Kidney epithelial cell (primary cell): ENCODE measurements at regions not wholly inside any gene's neighbourhood (a gene's known extent, or its start where the extent isn't known, plus 50 kb on each side); places are given as distances from the start of the nearest gene placed in this dataset.
"Not testable (repeated sequence)": the region's sequence is repeated elsewhere in the genome, so short reads cannot be mapped to it uniquely, and the experiment has no call there.

Source experiments
- DNase-seq: peaks from one replicate; pipeline ENCODE4 v3.0.0-alpha.2; 2010; ENCODE audit warnings: low read depth
- H3K27me3 ChIP-seq: 2 replicates; pipeline ENCODE4 v1.6.0; 2011; ENCODE audit warnings: low read length; ENCODE audit not compliant: control insufficient read depth, insufficient read depth
- H3K36me3 ChIP-seq: 2 replicates; pipeline ENCODE4 v1.5.1; 2011; ENCODE audit warnings: low read length; ENCODE audit not compliant: control insufficient read depth, insufficient read depth
- H3K4me3 ChIP-seq: 2 replicates; pipeline ENCODE4 v1.5.1; 2011; ENCODE audit warnings: low read depth, mild to moderate bottlenecking, control low read depth, low read length
- CTCF ChIP-seq: IDR thresholded peaks from 2 replicates; pipeline ENCODE4 v1.5.1; 2011; ENCODE audit warnings: mild to moderate bottlenecking, moderate library complexity, low read length, control low read depth, inconsistent platforms; ENCODE audit not compliant: insufficient read depth, poor library complexity, severe bottlenecking

- Histone ChIP-seq H3K36me3 (no peaks in the 10 kb centered on the region), H3K4me3 (no peak overlapping the region), H3K27me3 (no peaks in the 10 kb centered on the region)
- no peak for DNase-seq
- no peak for TF ChIP-seq CTCF
Observed at GRCh38 chr11:25242928-25243327, 746.1 kb downstream of the LUZP2 start.

GRCh38 chr11:25244126-25244525 lies 747.3 kb downstream of the LUZP2 start:
- Histone ChIP-seq H3K4me3 (no peak overlapping the region), H3K27me3 (no peaks in the 10 kb centered on the region), H3K36me3 (no peaks in the 10 kb centered on the region)
- TF ChIP-seq CTCF = no peak
- no peak for DNase-seq

GRCh38 chr11:25247336-25247735 lies 750.5 kb downstream of the LUZP2 start:
- Histone ChIP-seq H3K36me3 (no peaks in the 10 kb centered on the region), H3K27me3 (no peaks in the 10 kb centered on the region), H3K4me3 (no peak overlapping the region)
- no peak for TF ChIP-seq CTCF
- no peak for DNase-seq

- DNase-seq = no peak
- Histone ChIP-seq H3K36me3 (no peaks in the 10 kb centered on the region), H3K4me3 (no peak overlapping the region), H3K27me3 (no peaks in the 10 kb centered on the region)
- TF ChIP-seq CTCF = no peak
Observed at GRCh38 chr11:25252854-25253253, 756.0 kb downstream of the LUZP2 start.

GRCh38 chr11:25263861-25264260 lies 767.0 kb downstream of the LUZP2 start:
- DNase-seq, H3K36me3 ChIP-seq, H3K27me3 ChIP-seq, H3K4me3 ChIP-seq: not testable (repeated sequence)

GRCh38 chr11:25271301-25271700 lies 774.4 kb downstream of the LUZP2 start:
- DNase-seq = no peak
- Histone ChIP-seq H3K27me3 (no peaks in the 10 kb centered on the region), H3K36me3 (no peaks in the 10 kb centered on the region), H3K4me3 (no peak overlapping the region)
- no peak for TF ChIP-seq CTCF
